ENCODE measurements at regions not wholly inside any gene's neighbourhood (a gene's known extent, or its start where the extent isn't known, plus 50 kb on each side); places are given as distances from the start of the nearest gene placed in this dataset.

GRCh38 chr2:58448845-58449244, 207.7 kb upstream of the FANCL start:
- Histone ChIP-seq H3K27ac (ENCODE audit: low read length) (no peak overlapping the region), H3K36me3 (ENCODE audit: control insufficient read depth in 1 of 2, insufficient read depth in 2 of 2, low read length in 2 of 2) (no peaks in the 10 kb centered on the region), H3K27me3 (ENCODE audit: low read depth, low read length) (no peaks in the 10 kb centered on the region), H3K9me3 (ENCODE audit: control insufficient read depth in 1 of 2, low read length in 2 of 2) (no peaks in the 10 kb centered on the region), H3K4me3 (ENCODE audit: low read depth in 1 of 2, low read length in 2 of 2) (no peak overlapping the region), H3K4me1 (ENCODE audit: control insufficient read depth in 1 of 2, insufficient read depth in 2 of 2, low read length in 2 of 2) (no peaks in the 10 kb centered on the region)

GRCh38 chr2:58448065-58448507, 207.0 kb upstream of the FANCL start:
- Histone ChIP-seq H3K4me3 (ENCODE audit: low read depth in 1 of 2, low read length in 2 of 2) (no peak overlapping the region), H3K4me1 (ENCODE audit: control insufficient read depth in 1 of 2, insufficient read depth in 2 of 2, low read length in 2 of 2) (no peaks in the 10 kb centered on the region), H3K9me3 (ENCODE audit: control insufficient read depth in 1 of 2, low read length in 2 of 2) (no peaks in the 10 kb centered on the region), H3K27me3 (ENCODE audit: low read depth, low read length) (no peaks in the 10 kb centered on the region), H3K36me3 (ENCODE audit: control insufficient read depth in 1 of 2, insufficient read depth in 2 of 2, low read length in 2 of 2) (no peaks in the 10 kb centered on the region), H3K27ac (ENCODE audit: low read length) (no peak overlapping the region)

GRCh38 chr2:58447586-58447985, 206.5 kb upstream of the FANCL start:
- no peak overlapping the region for H3K27ac ChIP-seq (ENCODE audit: low read length)
- no peaks in the 10 kb centered on the region for H3K9me3 ChIP-seq (ENCODE audit: control insufficient read depth in 1 of 2, low read length in 2 of 2)
- no peak overlapping the region for H3K4me3 ChIP-seq (ENCODE audit: low read depth in 1 of 2, low read length in 2 of 2)
- no peaks in the 10 kb centered on the region for H3K27me3 ChIP-seq (ENCODE audit: low read depth, low read length)
- no peaks in the 10 kb centered on the region for H3K4me1 ChIP-seq (ENCODE audit: control insufficient read depth in 1 of 2, insufficient read depth in 2 of 2, low read length in 2 of 2)
- no peaks in the 10 kb centered on the region for H3K36me3 ChIP-seq (ENCODE audit: control insufficient read depth in 1 of 2, insufficient read depth in 2 of 2, low read length in 2 of 2)

GRCh38 chr2:58441643-58442042, 200.5 kb upstream of the FANCL start:
- H3K4me1 ChIP-seq (ENCODE audit: control insufficient read depth in 1 of 2, insufficient read depth in 2 of 2, low read length in 2 of 2): no peaks in the 10 kb centered on the region
- H3K27me3 ChIP-seq (ENCODE audit: low read depth, low read length): no peaks in the 10 kb centered on the region
- H3K36me3 ChIP-seq (ENCODE audit: control insufficient read depth in 1 of 2, insufficient read depth in 2 of 2, low read length in 2 of 2): no peaks in the 10 kb centered on the region
- H3K27ac ChIP-seq (ENCODE audit: low read length): no peak overlapping the region
- H3K9me3 ChIP-seq (ENCODE audit: control insufficient read depth in 1 of 2, low read length in 2 of 2): no peaks in the 10 kb centered on the region
- no peak overlapping the region for H3K4me3 ChIP-seq (ENCODE audit: low read depth in 1 of 2, low read length in 2 of 2)

- H3K4me1 ChIP-seq (ENCODE audit: control insufficient read depth in 1 of 2, insufficient read depth in 2 of 2, low read length in 2 of 2): no peaks in the 10 kb centered on the region
- no peaks in the 10 kb centered on the region for H3K27me3 ChIP-seq (ENCODE audit: low read depth, low read length)
- no peaks in the 10 kb centered on the region for H3K9me3 ChIP-seq (ENCODE audit: control insufficient read depth in 1 of 2, low read length in 2 of 2)
- no peak overlapping the region for H3K4me3 ChIP-seq (ENCODE audit: low read depth in 1 of 2, low read length in 2 of 2)
- no peaks in the 10 kb centered on the region for H3K36me3 ChIP-seq (ENCODE audit: control insufficient read depth in 1 of 2, insufficient read depth in 2 of 2, low read length in 2 of 2)
- no peak overlapping the region for H3K27ac ChIP-seq (ENCODE audit: low read length)
Measured at GRCh38 chr2:58436872-58437271, 195.7 kb upstream of the FANCL start.

- Histone ChIP-seq H3K27me3 (ENCODE audit: low read depth, low read length) (no peaks in the 10 kb centered on the region), H3K36me3 (ENCODE audit: control insufficient read depth in 1 of 2, insufficient read depth in 2 of 2, low read length in 2 of 2) (no peaks in the 10 kb centered on the region), H3K27ac (ENCODE audit: low read length) (no peak overlapping the region), H3K9me3 (ENCODE audit: control insufficient read depth in 1 of 2, low read length in 2 of 2) (no peaks in the 10 kb centered on the region), H3K4me3 (ENCODE audit: low read depth in 1 of 2, low read length in 2 of 2) (no peak overlapping the region), H3K4me1 (ENCODE audit: control insufficient read depth in 1 of 2, insufficient read depth in 2 of 2, low read length in 2 of 2) (no peaks in the 10 kb centered on the region)
Measured at GRCh38 chr2:58435246-58435645, 194.1 kb upstream of the FANCL start.

- Histone ChIP-seq H3K27ac (ENCODE audit: low read length) (no peak overlapping the region), H3K4me3 (ENCODE audit: low read depth in 1 of 2, low read length in 2 of 2) (no peak overlapping the region), H3K36me3 (ENCODE audit: control insufficient read depth in 1 of 2, insufficient read depth in 2 of 2, low read length in 2 of 2) (no peaks in the 10 kb centered on the region), H3K27me3 (ENCODE audit: low read depth, low read length) (no peaks in the 10 kb centered on the region), H3K9me3 (ENCODE audit: control insufficient read depth in 1 of 2, low read length in 2 of 2) (no peaks in the 10 kb centered on the region), H3K4me1 (ENCODE audit: control insufficient read depth in 1 of 2, insufficient read depth in 2 of 2, low read length in 2 of 2) (no peaks in the 10 kb centered on the region)
Measured at GRCh38 chr2:58434692-58435091, 193.6 kb upstream of the FANCL start.

GRCh38 chr2:58432491-58433170, 191.5 kb upstream of the FANCL start:
- H3K4me3 ChIP-seq (ENCODE audit: low read depth in 1 of 2, low read length in 2 of 2): no peak overlapping the region
- H3K36me3 ChIP-seq (ENCODE audit: control insufficient read depth in 1 of 2, insufficient read depth in 2 of 2, low read length in 2 of 2): no peaks in the 10 kb centered on the region
- H3K9me3 ChIP-seq (ENCODE audit: control insufficient read depth in 1 of 2, low read length in 2 of 2): no peaks in the 10 kb centered on the region
- H3K4me1 ChIP-seq (ENCODE audit: control insufficient read depth in 1 of 2, insufficient read depth in 2 of 2, low read length in 2 of 2): peaks cover 0 to 11% of the 10 kb centered on the region in 2 donors
- H3K27me3 ChIP-seq (ENCODE audit: low read depth, low read length): no peaks in the 10 kb centered on the region
- H3K27ac ChIP-seq (ENCODE audit: low read length): no peak overlapping the region

GRCh38 chr2:58429014-58429875, 188.1 kb upstream of the FANCL start:
- Histone ChIP-seq H3K4me3 (ENCODE audit: low read depth in 1 of 2, low read length in 2 of 2) (peak overlapping the region in 1 of 2 donors; percentile 56), H3K27me3 (ENCODE audit: low read depth, low read length) (no peaks in the 10 kb centered on the region), H3K27ac (ENCODE audit: low read length) (no peak overlapping the region), H3K36me3 (ENCODE audit: control insufficient read depth in 1 of 2, insufficient read depth in 2 of 2, low read length in 2 of 2) (no peaks in the 10 kb centered on the region), H3K4me1 (ENCODE audit: control insufficient read depth in 1 of 2, insufficient read depth in 2 of 2, low read length in 2 of 2) (peaks cover 0 to 19% of the 10 kb centered on the region in 2 donors), H3K9me3 (ENCODE audit: control insufficient read depth in 1 of 2, low read length in 2 of 2) (no peaks in the 10 kb centered on the region)

GRCh38 chr2:58428096-58429013, 187.2 kb upstream of the FANCL start:
- Histone ChIP-seq H3K9me3 (ENCODE audit: control insufficient read depth in 1 of 2, low read length in 2 of 2) (no peaks in the 10 kb centered on the region), H3K4me1 (ENCODE audit: control insufficient read depth in 1 of 2, insufficient read depth in 2 of 2, low read length in 2 of 2) (peaks cover 0 to 19% of the 10 kb centered on the region in 2 donors), H3K36me3 (ENCODE audit: control insufficient read depth in 1 of 2, insufficient read depth in 2 of 2, low read length in 2 of 2) (no peaks in the 10 kb centered on the region), H3K27ac (ENCODE audit: low read length) (no peak overlapping the region), H3K27me3 (ENCODE audit: low read depth, low read length) (no peaks in the 10 kb centered on the region), H3K4me3 (ENCODE audit: low read depth in 1 of 2, low read length in 2 of 2) (peak overlapping the region; percentile 62 to 81)

- Histone ChIP-seq H3K36me3 (ENCODE audit: control insufficient read depth in 1 of 2, insufficient read depth in 2 of 2, low read length in 2 of 2) (no peaks in the 10 kb centered on the region), H3K4me3 (ENCODE audit: low read depth in 1 of 2, low read length in 2 of 2) (peak overlapping the region; percentile 62 to 81), H3K27me3 (ENCODE audit: low read depth, low read length) (no peaks in the 10 kb centered on the region), H3K4me1 (ENCODE audit: control insufficient read depth in 1 of 2, insufficient read depth in 2 of 2, low read length in 2 of 2) (peaks cover 0 to 19% of the 10 kb centered on the region in 2 donors), H3K9me3 (ENCODE audit: control insufficient read depth in 1 of 2, low read length in 2 of 2) (no peaks in the 10 kb centered on the region), H3K27ac (ENCODE audit: low read length) (no peak overlapping the region)
Measured at GRCh38 chr2:58427572-58428095, 186.5 kb upstream of the FANCL start.
